ENCODE measurements at regions not wholly inside any gene's neighbourhood (a gene's known extent, or its start where the extent isn't known, plus 50 kb on each side); places are given as distances from the start of the nearest gene placed in this dataset.

- TF ChIP-seq CTCF (conservative IDR thresholded peaks at IDR 0.05; ENCODE audit: low read length), result no peak
- no peak for TF ChIP-seq EZH2phosphoT487 (IDR thresholded peaks at IDR 0.05; ENCODE audit: borderline replicate concordance, low read depth, low read length)
These were observed 661.2 kb downstream of the SLC16A7 start for GRCh38 chr12:60257063-60257462.

Measured in OCI-LY7 (cell line).